OCI-M1 (cell line): ENCODE measurements at regions not wholly inside any gene's neighbourhood (a gene's known extent, or its start where the extent isn't known, plus 50 kb on each side); places are given as distances from the start of the nearest gene placed in this dataset.

Source experiments
- DNase-seq: peaks from one replicate; lab custom pipeline; 2025; lab: John Stamatoyannopoulos, UW

DNA sequence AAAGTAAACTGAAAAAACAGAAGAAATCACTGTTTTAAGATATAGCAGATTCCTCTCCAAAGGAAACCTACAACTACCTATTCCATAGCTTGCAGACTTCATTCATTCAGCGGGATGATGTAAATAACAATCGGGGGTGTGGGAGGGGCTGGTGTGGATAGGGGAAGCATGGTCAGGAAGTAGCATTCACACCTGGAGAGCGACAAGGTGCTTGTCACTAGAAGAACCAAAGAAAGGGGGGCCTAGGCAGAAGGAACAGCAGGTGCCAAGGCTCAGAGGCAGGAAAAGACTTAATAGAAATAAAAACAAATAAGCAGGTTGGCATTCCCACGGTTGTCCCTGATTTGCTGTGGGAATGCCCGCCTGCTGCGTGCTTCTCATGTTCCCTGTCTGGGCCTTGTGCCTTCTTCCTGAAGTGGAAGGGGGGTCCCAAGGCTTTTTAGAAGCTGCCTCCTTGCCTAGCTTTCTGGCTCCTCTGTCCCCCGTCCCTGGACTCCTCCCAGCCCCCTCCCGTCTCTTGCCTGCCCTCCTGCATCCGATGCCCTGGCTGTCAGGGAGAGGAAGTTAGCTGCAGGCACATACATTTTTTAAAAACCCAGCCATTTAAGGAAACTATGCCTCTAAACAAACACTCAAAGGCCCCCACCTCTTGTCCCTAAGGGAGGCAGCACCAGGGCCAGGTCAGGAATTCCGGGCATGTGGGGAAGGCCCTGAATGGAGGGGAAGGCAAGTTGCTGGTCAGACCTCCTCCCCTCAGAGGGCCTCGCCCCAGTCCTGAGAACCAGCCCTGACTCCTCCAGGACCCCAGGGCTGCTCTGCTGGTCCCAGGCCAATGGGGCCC is 54.7 kb upstream of the PRDM11 start:
- no peak for DNase-seq

DNA sequence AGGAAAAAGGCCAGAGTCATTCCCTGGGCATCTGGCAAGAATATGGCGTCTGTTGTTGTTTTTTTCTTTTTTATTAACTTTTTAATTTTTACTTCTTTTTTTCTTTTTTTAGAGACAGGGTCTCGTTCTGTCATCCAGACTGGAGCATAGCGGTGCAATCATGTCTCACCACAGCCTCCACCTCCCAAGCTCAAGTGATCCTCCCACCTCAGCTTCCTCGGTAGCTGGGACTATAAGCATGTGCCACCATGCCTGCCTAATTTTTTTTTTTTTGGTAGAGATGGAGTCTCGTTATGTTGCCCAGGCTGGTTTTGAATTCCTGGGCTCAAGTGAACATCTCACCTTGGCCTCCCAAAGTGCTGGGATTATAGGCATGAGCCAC is 54.0 kb upstream of the PRDM11 start:
- DNase-seq: no peak

DNA sequence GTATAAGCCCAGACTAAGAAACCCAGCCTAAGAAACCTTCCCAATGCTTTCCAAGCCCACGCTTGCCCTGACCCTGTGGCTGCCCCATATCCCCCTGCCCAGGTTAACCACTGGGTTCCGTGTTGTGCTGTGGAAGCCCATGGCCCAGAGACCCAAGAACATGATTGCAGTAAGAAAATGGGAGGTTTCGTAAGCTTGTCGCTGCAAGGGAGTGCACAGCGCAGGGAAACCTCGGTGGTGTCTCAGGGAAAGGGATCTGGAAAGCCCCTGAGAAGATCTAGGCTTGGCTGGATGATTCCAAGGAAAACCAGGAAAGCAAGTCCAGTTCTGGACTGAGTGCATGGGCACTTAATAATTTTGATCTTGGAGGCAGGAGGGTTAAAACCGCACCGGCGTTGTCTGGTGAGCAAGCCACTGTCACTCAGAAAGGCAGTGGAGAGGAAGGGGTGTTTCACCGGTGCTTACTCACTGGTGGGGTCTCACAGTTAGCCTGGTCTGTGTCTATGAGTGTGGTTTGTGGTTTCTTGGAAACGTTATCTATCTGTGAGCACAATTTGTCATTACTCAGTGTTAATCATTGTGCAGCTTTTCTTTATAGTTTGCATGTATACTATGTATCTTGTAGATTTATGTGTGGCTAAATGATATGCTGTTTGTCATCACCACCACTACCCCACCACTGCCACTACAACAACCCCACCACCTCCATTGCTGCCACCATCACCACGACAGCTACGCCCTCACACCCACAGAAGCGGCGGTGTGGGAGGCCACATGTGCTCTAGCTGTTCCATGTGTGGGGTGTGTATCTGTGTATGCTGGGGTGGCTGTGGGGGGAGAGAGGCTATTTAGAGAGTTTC is 53.3 kb upstream of the PRDM11 start:
- DNase-seq: peak; percentile 69

DNA sequence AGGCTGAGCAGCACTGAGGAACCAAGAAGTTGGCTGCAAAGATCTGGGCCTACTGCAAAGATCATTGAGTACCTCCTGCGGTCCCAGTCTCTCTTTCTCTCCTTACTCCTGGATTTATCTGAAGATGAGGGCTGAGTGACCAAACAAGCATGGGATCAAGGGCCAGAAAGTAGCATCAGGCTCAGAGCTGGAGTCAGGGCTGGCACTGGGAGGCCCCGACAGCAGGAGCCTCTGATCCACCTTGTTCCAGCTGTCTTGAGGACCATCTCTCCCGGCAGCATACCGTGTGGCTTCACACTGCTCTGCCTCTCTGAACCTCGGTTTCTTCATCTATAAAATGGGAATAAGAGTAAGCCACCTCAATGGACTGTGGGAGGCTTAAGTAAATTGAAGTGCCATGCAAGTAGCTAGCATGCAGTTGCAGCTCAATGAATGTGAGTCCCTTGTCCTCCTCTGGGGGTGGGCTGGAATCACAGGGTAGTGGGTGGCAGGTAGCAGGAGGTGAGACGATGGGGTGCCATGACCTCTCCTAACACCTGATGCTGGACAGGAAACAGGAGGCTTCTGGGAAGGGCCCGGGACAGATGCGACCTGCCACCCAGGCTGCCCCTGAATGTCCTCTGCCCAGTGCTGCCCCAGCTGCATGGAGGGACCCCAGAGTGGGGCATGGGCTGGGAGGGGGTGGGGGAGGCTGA is 52.5 kb upstream of the PRDM11 start:
- DNase-seq: no peak

DNA sequence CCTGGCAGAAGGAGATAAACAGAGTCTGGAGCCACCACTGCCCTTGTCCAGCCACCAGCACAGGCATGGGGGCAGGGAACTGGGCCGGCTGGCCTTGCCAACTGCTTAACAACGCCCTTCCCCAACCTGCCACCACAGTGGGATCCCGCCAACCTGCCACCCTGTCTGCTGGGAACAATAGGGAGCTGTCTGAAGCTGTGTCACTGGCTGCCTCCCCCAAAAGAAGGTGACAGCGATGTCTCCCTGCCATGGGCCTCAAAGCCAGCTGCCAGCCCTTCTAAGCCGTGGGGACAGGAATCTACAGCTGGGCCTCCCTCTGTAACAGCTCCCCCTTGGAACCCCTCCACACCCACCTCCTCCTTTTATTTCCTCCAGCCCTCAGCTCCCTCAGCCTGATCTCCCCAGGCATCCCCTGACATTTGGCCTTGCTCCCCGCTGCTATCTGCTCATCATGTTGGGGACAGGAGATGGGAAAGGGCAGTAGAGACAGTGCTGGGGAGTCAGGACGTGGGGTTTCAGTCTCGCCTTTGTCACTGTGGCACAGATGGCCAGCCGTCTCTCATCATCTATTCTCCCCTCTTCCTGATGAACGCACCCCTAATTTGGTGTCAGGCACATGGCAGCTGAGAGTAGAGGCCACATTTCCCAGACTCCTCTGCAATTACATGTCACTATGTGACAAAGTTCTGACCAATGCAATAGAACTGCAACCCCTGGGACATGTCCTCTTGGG is 51.3 kb upstream of the PRDM11 start:
- DNase-seq: no peak

DNA sequence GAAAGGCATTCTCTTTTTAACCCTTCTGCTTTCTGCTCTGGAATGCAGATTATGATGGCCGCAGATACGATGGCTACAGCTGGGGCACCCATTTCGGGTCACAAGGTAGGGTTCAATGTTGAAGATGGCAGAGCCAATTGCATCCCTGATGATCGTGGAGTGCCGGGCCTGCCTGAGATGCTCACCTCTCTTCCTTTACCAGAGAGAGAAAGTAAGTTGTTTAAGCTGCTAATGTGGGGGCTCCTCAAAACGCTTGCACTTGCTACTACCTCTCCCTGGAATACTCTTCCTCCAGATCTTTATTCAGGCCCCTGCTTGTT is 50.8 kb upstream of the PRDM11 start:
- DNase-seq: no peak

DNA sequence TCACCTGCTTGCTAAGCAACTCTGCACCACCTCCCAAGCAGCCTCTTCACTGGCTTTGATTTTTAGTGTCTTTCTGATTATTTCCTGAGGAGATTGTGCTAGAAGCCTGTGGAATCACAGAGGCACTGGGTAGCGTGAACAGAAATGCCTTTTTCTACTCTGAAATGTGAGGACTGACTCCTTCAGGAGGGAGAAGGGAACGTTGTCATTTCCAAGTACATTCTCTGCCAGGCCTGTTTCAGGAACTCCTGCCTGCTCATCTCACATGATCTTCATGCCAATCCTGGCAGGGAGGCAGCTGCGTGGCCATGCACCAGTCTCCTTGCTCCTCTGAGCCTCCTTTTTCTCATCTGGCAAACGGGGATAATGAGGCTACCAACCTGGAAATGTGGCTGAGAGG is 49.8 kb upstream of the PRDM11 start:
- no peak for DNase-seq
